Fibroblast of skin of scalp (primary cell): ENCODE measurements at regions not wholly inside any gene's neighbourhood (a gene's known extent, or its start where the extent isn't known, plus 50 kb on each side); places are given as distances from the start of the nearest gene placed in this dataset.
"Not testable (repeated sequence)": the region's sequence is repeated elsewhere in the genome, so short reads cannot be mapped to it uniquely, and the experiment has no call there.

Source experiments
- DNase-seq: peaks from one replicate; pipeline ENCODE4 v3.0.0-alpha.2; 2013

- DNase-seq, result no peak
Observed at GRCh38 chr18:38520786-38521185, 955.2 kb upstream of the CELF4 start.

GRCh38 chr18:38502539-38502938, 936.9 kb upstream of the CELF4 start:
- DNase-seq, result no peak

- DNase-seq, result no peak
Observed at GRCh38 chr18:38497266-38497665, 931.7 kb upstream of the CELF4 start.

GRCh38 chr18:38496222-38496793, 930.7 kb upstream of the CELF4 start:
- DNase-seq, result no peak

GRCh38 chr18:38494065-38494464, 928.5 kb upstream of the CELF4 start:
- no peak for DNase-seq

- DNase-seq, result no peak
Observed at GRCh38 chr18:38491195-38491594, 925.6 kb upstream of the CELF4 start.

- not testable (repeated sequence) for DNase-seq
Observed at GRCh38 chr18:38489721-38490120, 924.1 kb upstream of the CELF4 start.

GRCh38 chr18:38487521-38487920, 921.9 kb upstream of the CELF4 start:
- DNase-seq, result no peak

GRCh38 chr18:38483326-38483725, 917.7 kb upstream of the CELF4 start:
- no peak for DNase-seq

- DNase-seq, result no peak
Observed at GRCh38 chr18:38481576-38481975, 916.0 kb upstream of the CELF4 start.

GRCh38 chr18:38475686-38476085, 910.1 kb upstream of the CELF4 start:
- DNase-seq, result no peak

- no peak for DNase-seq
Observed at GRCh38 chr18:38473535-38473934, 907.9 kb upstream of the CELF4 start.

- DNase-seq, result no peak
Observed at GRCh38 chr18:38470421-38470820, 904.8 kb upstream of the CELF4 start.

- DNase-seq, result no peak
Observed at GRCh38 chr18:38466426-38466825, 900.8 kb upstream of the CELF4 start.

- no peak for DNase-seq
Observed at GRCh38 chr18:38464024-38464423, 898.4 kb upstream of the CELF4 start.

- no peak for DNase-seq
Observed at GRCh38 chr18:38460657-38461056, 895.1 kb upstream of the CELF4 start.

- no peak for DNase-seq
Observed at GRCh38 chr18:38459131-38459994, 893.8 kb upstream of the CELF4 start.

- DNase-seq, result no peak
Observed at GRCh38 chr18:38458698-38459097, 893.1 kb upstream of the CELF4 start.

- no peak for DNase-seq
Observed at GRCh38 chr18:38456253-38456652, 890.7 kb upstream of the CELF4 start.

- DNase-seq, result no peak
Observed at GRCh38 chr18:38454764-38455469, 889.3 kb upstream of the CELF4 start.

GRCh38 chr18:38453880-38454279, 888.3 kb upstream of the CELF4 start:
- no peak for DNase-seq

- DNase-seq, result no peak
Observed at GRCh38 chr18:38450876-38451275, 885.3 kb upstream of the CELF4 start.

GRCh38 chr18:38445804-38446145, 880.2 kb upstream of the CELF4 start:
- DNase-seq, result no peak
